Mucosa of stomach (tissue), 1 donor: ENCODE measurements at regions not wholly inside any gene's neighbourhood (a gene's known extent, or its start where the extent isn't known, plus 50 kb on each side); places are given as distances from the start of the nearest gene placed in this dataset.

ENCODE experiments used
- H3K27me3 ChIP-seq: one replicate; pipeline ENCODE4 v1.7.0; 2013; ENCODE audit warnings: mild to moderate bottlenecking, low read length; ENCODE audit not compliant: control insufficient read depth, insufficient read depth
- H3K36me3 ChIP-seq: one replicate; pipeline ENCODE4 v1.7.0; 2013; ENCODE audit warnings: low read length; ENCODE audit not compliant: control insufficient read depth, insufficient read depth
- H3K4me1 ChIP-seq: one replicate; pipeline ENCODE4 v1.7.0; 2013; ENCODE audit warnings: mild to moderate bottlenecking, low read length; ENCODE audit not compliant: control insufficient read depth, insufficient read depth
- H3K4me3 ChIP-seq: one replicate; pipeline ENCODE4 v1.7.0; 2013; ENCODE audit warnings: low read length
- H3K9ac ChIP-seq: one replicate; pipeline ENCODE4 v1.7.0; 2013; ENCODE audit warnings: mild to moderate bottlenecking, low read length, moderate library complexity
- H3K9me3 ChIP-seq: one replicate; pipeline ENCODE4 v1.7.0; 2013; ENCODE audit warnings: mild to moderate bottlenecking, low read length, moderate library complexity; ENCODE audit not compliant: control insufficient read depth
- donor health status: Pancreatic carcinoma.

DNA sequence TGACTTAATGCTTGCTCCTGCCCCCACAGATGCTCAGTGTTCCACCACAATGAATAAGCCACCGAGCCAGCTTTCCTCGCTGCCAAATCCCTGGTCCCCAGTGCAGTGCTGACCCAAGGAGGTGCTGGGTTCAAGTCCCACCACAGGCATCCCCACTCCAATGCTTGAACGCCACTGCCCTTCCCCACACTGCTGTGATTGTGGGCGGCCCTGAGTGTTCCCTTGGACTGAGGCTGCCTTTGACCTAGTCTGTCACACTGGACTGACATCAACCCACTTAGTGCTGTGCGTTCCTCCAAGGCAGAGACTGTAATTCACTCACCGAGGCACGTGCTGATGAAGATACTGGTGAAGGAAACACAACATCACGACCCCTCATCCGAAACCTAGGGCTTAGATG, 83.4 kb upstream of the TMCC3 start:
- Histone ChIP-seq H3K4me3 (no peak overlapping the region), H3K9me3 (no peaks in the 10 kb centered on the region), H3K9ac (no peak overlapping the region), H3K27me3 (no peaks in the 10 kb centered on the region), H3K4me1 (no peaks in the 10 kb centered on the region), H3K36me3 (no peaks in the 10 kb centered on the region)

DNA sequence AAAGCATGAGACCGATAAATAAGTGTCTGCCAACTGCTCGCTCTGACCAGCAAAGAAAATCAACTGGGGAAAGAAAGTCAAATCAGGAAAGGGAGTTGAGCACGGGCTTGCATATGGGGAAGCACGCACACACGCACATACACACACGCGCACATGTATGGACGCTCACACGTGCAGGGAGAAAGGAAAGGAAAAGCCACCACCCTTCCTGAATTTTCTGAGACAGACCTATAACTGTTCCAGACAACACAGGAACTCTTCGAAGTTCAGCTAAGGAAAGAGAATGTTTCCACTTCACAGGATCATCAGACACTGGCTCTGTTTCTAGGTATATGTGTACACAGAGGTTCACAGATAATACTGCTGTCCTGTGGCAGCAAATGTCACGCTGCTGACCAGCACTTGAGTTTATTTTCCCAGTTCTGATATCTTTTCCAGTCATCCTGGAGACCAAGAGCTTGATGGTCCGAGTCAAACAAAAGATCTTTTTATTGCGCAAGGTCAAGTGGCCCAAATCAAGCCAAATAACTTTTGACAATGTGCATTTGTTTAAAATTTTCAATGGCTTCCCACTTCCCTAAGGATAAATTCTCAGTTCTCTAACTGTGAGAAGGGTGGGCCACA, 82.1 kb upstream of the TMCC3 start:
- no peaks in the 10 kb centered on the region for H3K9me3 ChIP-seq
- H3K4me3 ChIP-seq = no peak overlapping the region
- no peaks in the 10 kb centered on the region for H3K27me3 ChIP-seq
- H3K4me1 ChIP-seq = no peaks in the 10 kb centered on the region
- H3K9ac ChIP-seq = no peak overlapping the region
- no peaks in the 10 kb centered on the region for H3K36me3 ChIP-seq

GRCh38 chr12:94731733-94732360, 81.5 kb upstream of the TMCC3 start:
- Histone ChIP-seq H3K36me3 (no peaks in the 10 kb centered on the region), H3K27me3 (no peaks in the 10 kb centered on the region), H3K9me3 (no peaks in the 10 kb centered on the region), H3K4me1 (no peaks in the 10 kb centered on the region), H3K4me3 (no peak overlapping the region), H3K9ac (no peak overlapping the region)

DNA sequence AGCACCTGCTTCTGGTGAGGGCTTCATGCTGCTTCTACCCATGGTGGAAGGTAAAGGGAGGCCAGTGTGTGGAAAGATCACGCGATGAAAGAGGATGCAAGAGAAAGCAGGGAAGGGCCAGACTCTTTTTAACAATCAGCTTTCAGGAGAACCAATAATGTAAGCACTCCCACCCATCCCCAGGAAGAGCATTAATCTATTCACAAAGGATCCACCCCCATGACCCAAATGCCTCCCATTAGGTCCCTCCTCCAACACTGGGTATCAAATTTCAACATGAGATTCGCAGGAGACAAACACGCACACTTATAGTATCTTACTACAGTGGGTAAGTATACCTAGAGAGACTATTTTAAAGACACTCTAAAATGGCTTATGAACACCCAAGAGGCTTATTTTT, 80.5 kb upstream of the TMCC3 start:
- Histone ChIP-seq H3K27me3 (no peaks in the 10 kb centered on the region), H3K36me3 (no peaks in the 10 kb centered on the region), H3K9ac (no peak overlapping the region), H3K9me3 (no peaks in the 10 kb centered on the region), H3K4me1 (peaks cover under 1% of the 10 kb centered on the region), H3K4me3 (no peak overlapping the region)

- Histone ChIP-seq H3K9me3 (no peaks in the 10 kb centered on the region), H3K36me3 (no peaks in the 10 kb centered on the region), H3K4me1 (peaks cover 3% of the 10 kb centered on the region), H3K4me3 (no peak overlapping the region), H3K9ac (no peak overlapping the region), H3K27me3 (no peaks in the 10 kb centered on the region)
Measured at GRCh38 chr12:94726236-94726835, 76.0 kb upstream of the TMCC3 start.

GRCh38 chr12:94725375-94726168, 75.2 kb upstream of the TMCC3 start:
- Histone ChIP-seq H3K4me3 (no peak overlapping the region), H3K36me3 (no peaks in the 10 kb centered on the region), H3K27me3 (no peaks in the 10 kb centered on the region), H3K9ac (no peak overlapping the region), H3K9me3 (no peaks in the 10 kb centered on the region), H3K4me1 (peaks cover 3% of the 10 kb centered on the region)

GRCh38 chr12:94722664-94723063, 72.3 kb upstream of the TMCC3 start:
- H3K9ac ChIP-seq = no peak overlapping the region
- H3K4me1 ChIP-seq = peaks cover 3% of the 10 kb centered on the region
- H3K4me3 ChIP-seq = no peak overlapping the region
- no peaks in the 10 kb centered on the region for H3K9me3 ChIP-seq
- H3K36me3 ChIP-seq = no peaks in the 10 kb centered on the region
- no peaks in the 10 kb centered on the region for H3K27me3 ChIP-seq

DNA sequence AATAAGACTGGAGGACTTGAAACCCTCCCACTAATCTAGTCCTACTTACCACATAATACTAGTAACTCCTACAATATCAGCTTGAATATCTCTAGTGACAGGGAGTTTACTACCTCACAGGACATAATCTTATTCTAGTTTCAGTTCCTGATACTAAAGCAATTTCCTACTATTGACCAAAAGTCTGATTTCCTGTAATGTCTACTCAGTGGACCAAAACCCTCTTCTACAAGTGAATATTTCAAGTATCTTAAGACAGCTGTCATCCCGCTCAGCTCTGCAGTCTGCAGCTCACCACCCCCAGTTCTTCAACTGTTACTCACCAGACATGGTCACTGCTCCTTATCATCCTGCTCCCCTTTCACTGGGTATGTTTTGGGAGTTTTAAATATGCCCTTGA, 70.8 kb upstream of the TMCC3 start:
- H3K9me3 ChIP-seq = no peaks in the 10 kb centered on the region
- H3K4me3 ChIP-seq = no peak overlapping the region
- peaks cover 3% of the 10 kb centered on the region for H3K4me1 ChIP-seq
- H3K9ac ChIP-seq = no peak overlapping the region
- H3K36me3 ChIP-seq = no peaks in the 10 kb centered on the region
- no peaks in the 10 kb centered on the region for H3K27me3 ChIP-seq

GRCh38 chr12:94718114-94718513, 67.8 kb upstream of the TMCC3 start:
- no peak overlapping the region for H3K4me3 ChIP-seq
- no peaks in the 10 kb centered on the region for H3K27me3 ChIP-seq
- no peaks in the 10 kb centered on the region for H3K36me3 ChIP-seq
- H3K9me3 ChIP-seq = no peaks in the 10 kb centered on the region
- no peak overlapping the region for H3K9ac ChIP-seq
- no peaks in the 10 kb centered on the region for H3K4me1 ChIP-seq

- Histone ChIP-seq H3K36me3 (no peaks in the 10 kb centered on the region), H3K9me3 (no peaks in the 10 kb centered on the region), H3K4me1 (no peaks in the 10 kb centered on the region), H3K4me3 (no peak overlapping the region), H3K9ac (no peak overlapping the region), H3K27me3 (no peaks in the 10 kb centered on the region)
Measured at GRCh38 chr12:94717656-94718055, 67.3 kb upstream of the TMCC3 start.

DNA sequence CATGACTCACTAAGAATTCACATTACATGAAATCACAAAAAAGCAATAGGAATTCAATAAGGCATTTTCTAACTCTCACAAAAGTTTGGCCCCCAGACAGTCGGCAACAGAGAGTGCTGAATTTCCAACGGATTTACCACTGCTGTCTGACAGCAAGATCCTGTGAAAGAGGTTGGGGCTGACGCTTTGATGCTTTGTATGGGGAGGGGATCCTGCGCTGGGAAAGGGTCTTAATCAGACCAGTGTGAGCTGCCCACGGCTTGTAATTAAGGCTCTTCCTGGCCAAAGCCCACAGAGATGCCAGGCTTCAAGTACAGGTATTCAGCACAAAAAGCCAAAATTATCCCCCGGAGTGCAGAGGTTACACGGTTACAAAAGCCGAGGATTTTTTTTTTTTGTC, 66.8 kb upstream of the TMCC3 start:
- H3K4me3 ChIP-seq = no peak overlapping the region
- no peaks in the 10 kb centered on the region for H3K27me3 ChIP-seq
- H3K9me3 ChIP-seq = no peaks in the 10 kb centered on the region
- no peaks in the 10 kb centered on the region for H3K36me3 ChIP-seq
- H3K4me1 ChIP-seq = no peaks in the 10 kb centered on the region
- no peak overlapping the region for H3K9ac ChIP-seq

DNA sequence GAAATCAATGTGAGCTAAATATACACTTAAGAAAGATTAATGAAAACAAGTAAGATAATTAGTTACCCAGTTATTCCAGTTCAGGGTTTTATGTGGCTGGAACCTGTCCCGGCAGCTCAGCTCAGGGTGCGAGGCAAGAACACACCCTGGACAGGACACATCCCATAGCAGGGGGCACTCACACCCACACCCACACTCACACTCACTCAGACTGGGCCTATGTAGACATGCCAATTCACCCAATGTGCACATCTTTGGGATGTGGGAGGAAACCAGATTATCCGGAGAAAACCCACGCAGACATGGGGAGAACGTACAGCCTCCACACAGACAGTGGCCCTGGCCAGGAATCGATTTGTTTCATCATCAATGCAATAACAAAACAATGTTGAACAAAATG, 66.0 kb upstream of the TMCC3 start:
- Histone ChIP-seq H3K36me3 (no peaks in the 10 kb centered on the region), H3K4me3 (no peak overlapping the region), H3K27me3 (no peaks in the 10 kb centered on the region), H3K9me3 (no peaks in the 10 kb centered on the region), H3K4me1 (no peaks in the 10 kb centered on the region), H3K9ac (no peak overlapping the region)
